Muscle layer of duodenum (tissue), 2 donors: ENCODE measurements at regions not wholly inside any gene's neighbourhood (a gene's known extent, or its start where the extent isn't known, plus 50 kb on each side); places are given as distances from the start of the nearest gene placed in this dataset.

Experiments
- H3K27ac ChIP-seq: one replicate; pipeline ENCODE4 v1.7.0; 2013; ENCODE audit warnings: mild to moderate bottlenecking, low read length
- H3K27me3 ChIP-seq: one replicate; pipeline ENCODE4 v1.7.0; 2013; ENCODE audit warnings: low read depth, mild to moderate bottlenecking, control low read depth, low read length
- H3K36me3 ChIP-seq, 2 donors: one replicate each; pipeline ENCODE4 v1.7.0; 2013; ENCODE audit warnings: low read length in 2 of 2, control low read depth in 1 of 2, mild to moderate bottlenecking in 1 of 2; ENCODE audit not compliant: insufficient read depth in 2 of 2, control insufficient read depth in 1 of 2
- H3K4me1 ChIP-seq, 2 donors: one replicate each; pipeline ENCODE4 v1.7.0; 2013; ENCODE audit warnings: low read length in 2 of 2, mild to moderate bottlenecking in 2 of 2, control low read depth in 1 of 2, moderate library complexity in 1 of 2; ENCODE audit not compliant: insufficient read depth in 2 of 2, control insufficient read depth in 1 of 2
- H3K4me3 ChIP-seq, 2 donors: one replicate each; pipeline ENCODE4 v1.7.0; 2013; ENCODE audit warnings: low read length in 2 of 2, low read depth in 1 of 2, mild to moderate bottlenecking in 1 of 2
- H3K9me3 ChIP-seq, 2 donors: one replicate each; pipeline ENCODE4 v1.7.0; 2013; ENCODE audit warnings: low read length in 2 of 2, control low read depth in 1 of 2, mild to moderate bottlenecking in 1 of 2; ENCODE audit not compliant: control insufficient read depth in 1 of 2
- donor health status: healthy.

DNA sequence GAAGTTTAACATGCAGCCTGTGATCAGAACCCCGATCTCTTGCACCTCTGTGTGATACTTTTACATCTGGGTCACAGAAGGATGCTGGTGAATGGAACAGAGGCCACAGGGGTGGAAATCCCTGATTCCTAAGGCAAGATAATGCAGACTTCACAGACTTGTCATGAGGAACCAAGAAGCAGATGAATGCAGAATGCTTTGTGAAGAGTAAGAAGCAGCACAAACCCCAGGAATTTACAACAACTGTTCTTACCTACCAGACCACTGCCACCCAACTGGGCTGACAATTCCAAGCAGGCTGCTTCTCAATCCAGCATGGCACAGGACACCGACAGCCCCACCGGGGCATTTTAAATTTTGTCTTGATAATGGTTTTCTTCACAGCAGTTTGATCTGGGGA, 113.2 kb upstream of the CD93 start:
- Histone ChIP-seq H3K4me3 (no peak overlapping the region), H3K27ac (no peak overlapping the region), H3K27me3 (no peaks in the 10 kb centered on the region), H3K4me1 (peaks cover 0 to 3% of the 10 kb centered on the region in 2 donors), H3K36me3 (no peaks in the 10 kb centered on the region), H3K9me3 (no peaks in the 10 kb centered on the region)

DNA sequence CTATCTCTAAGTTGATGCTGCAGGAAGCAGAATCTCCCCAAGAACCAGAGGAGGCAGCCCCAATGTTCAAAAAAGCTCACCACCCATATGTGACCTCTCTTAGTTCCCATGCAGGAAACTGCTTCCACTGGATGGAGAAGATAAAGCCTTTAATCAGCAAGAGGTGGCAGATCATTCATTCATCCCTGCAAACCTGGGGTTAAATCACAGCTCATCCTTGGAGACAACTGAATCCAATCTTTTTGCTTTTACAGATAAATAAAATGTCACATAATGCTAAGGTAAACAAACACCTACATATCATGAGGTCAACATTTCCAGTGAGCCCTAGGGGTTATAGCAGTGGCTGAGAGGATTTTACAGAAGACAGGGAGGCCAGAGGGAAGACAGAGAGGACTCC, 112.7 kb upstream of the CD93 start:
- Histone ChIP-seq H3K4me3 (no peak overlapping the region), H3K36me3 (no peaks in the 10 kb centered on the region), H3K4me1 (peaks cover 0 to 3% of the 10 kb centered on the region in 2 donors), H3K9me3 (no peaks in the 10 kb centered on the region), H3K27ac (no peak overlapping the region), H3K27me3 (no peaks in the 10 kb centered on the region)

DNA sequence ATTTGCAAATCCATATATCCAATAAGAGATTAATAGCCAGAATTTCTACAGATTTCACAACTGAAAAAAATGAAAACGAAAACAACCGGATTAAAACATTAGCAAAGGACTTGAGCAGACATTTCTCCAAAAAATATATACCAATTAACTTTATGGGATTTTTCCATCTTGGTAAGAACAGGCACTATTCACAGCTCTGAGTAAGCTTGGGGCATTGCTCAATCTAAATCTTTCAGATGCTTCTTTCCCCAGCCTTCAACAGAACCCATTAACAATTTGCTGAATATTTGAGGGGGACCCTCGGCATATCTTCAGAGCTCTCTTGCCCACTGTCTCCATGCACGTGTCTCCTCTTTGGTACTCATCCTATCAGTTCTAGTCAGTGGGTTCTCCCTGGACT, 111.7 kb upstream of the CD93 start:
- Histone ChIP-seq H3K4me3 (no peak overlapping the region), H3K27me3 (no peaks in the 10 kb centered on the region), H3K9me3 (no peaks in the 10 kb centered on the region), H3K27ac (no peak overlapping the region), H3K4me1 (no peaks in the 10 kb centered on the region), H3K36me3 (no peaks in the 10 kb centered on the region)

DNA sequence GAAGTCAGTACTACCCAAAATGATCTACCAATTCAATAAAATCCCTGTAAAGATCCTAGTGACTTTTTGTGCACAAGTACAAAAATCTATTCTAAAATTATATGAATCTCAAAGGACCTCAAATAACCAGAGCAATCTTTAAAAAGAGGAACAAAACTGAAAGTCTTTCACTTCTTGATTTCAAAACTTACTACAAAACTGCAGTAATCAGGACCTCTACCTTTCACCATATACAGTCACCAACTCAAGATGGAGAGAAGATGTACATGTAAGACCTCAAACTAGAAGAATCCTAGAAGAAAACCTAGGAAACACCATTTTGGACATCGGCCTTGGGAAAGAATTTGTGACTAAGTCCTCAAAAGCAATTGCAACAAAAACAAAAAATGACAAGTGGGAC, 109.5 kb upstream of the CD93 start:
- no peaks in the 10 kb centered on the region for H3K4me1 ChIP-seq
- no peaks in the 10 kb centered on the region for H3K9me3 ChIP-seq
- no peaks in the 10 kb centered on the region for H3K27me3 ChIP-seq
- no peaks in the 10 kb centered on the region for H3K36me3 ChIP-seq
- no peak overlapping the region for H3K4me3 ChIP-seq
- H3K27ac ChIP-seq, result no peak overlapping the region

DNA sequence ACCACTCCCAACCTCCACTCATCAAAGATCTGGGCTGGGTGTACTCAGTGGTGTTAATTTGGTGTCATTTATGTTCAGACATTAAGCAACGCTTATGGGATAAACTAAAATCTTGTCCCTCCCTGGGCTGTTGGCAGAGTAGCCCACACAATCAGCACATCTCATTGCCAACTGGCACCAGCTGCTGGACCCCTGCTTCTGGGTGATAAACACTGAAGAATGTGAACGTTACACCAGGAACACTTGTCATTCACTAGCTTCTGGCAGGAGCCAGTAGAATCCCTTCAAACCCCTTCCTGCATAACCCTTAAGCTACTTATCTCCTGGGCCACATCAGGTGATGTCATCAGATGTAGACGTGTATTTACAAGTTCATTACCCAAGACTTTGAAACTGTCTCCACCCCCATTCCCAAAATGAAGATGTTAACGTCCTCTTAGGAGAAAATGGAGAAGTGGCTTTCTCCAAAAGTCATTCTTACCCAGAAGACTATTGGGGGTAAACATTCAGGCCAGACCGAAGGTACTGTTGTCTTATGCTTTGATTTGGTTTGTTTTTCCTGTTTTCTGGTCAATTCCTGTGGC, 107.8 kb upstream of the CD93 start:
- Histone ChIP-seq H3K36me3 (no peaks in the 10 kb centered on the region), H3K27ac (no peak overlapping the region), H3K4me3 (no peak overlapping the region), H3K27me3 (no peaks in the 10 kb centered on the region), H3K9me3 (no peaks in the 10 kb centered on the region), H3K4me1 (no peaks in the 10 kb centered on the region)

DNA sequence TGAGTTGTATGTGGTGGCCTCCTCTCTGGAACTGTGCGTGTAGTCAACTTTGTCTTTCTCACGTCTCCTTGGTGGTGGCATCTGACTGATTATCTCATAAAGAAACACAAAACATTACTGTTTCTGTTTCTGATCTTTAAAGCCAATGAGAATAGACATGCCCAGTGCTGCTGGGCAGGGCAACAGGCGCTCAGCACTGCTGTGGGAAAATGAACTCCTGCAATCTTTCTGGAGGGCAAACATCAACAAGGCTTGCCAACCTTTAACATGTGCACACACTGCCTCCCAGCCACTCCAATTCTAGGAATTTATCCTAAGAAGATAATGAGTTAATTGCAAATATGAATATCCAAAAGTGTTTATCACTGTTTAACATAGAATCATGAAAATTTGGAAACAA, 106.3 kb upstream of the CD93 start:
- H3K4me1 ChIP-seq, result no peaks in the 10 kb centered on the region
- H3K27me3 ChIP-seq, result no peaks in the 10 kb centered on the region
- no peak overlapping the region for H3K4me3 ChIP-seq
- H3K27ac ChIP-seq, result no peak overlapping the region
- H3K36me3 ChIP-seq, result no peaks in the 10 kb centered on the region
- no peaks in the 10 kb centered on the region for H3K9me3 ChIP-seq

DNA sequence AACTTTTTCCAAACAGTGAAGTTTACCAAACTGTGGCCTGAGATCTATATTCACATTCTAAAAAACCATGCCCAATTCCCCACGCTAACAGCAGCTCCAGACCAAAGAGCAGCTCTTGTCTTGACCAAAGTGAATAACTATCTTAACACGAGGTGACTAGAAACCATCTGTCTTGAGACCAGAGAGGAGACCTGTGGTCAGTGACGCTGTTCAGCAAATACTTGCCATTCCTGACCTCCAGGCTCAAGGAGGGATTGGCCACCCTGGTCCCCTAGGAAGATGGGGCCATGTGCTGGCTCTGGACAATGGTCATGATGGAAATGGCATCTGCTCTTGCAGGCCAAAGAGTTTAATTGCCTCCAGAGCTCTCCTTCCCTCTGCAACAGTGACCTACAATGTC, 104.4 kb upstream of the CD93 start:
- no peaks in the 10 kb centered on the region for H3K36me3 ChIP-seq
- H3K9me3 ChIP-seq, result no peaks in the 10 kb centered on the region
- no peaks in the 10 kb centered on the region for H3K4me1 ChIP-seq
- H3K4me3 ChIP-seq, result no peak overlapping the region
- no peaks in the 10 kb centered on the region for H3K27me3 ChIP-seq
- no peak overlapping the region for H3K27ac ChIP-seq

DNA sequence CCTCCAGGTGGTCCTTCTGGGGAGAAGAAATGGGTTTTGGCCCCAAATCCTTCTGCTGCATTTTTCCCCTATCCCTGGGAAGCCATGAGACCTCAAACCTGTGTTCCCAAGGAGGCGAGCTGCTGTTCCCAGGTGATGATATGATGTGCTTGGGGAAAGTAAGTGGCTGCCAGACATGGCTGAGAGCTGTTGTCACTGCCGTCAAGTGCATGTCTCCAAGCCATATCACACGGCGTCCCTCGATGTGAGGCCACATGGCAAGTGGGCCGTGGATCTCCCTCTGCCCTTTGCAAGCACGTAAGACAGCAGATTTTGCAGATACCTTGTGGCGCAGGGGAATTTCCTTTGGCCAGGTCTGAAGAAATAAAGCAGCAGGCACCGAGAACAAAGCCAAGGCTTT, 103.7 kb upstream of the CD93 start:
- no peaks in the 10 kb centered on the region for H3K9me3 ChIP-seq
- H3K36me3 ChIP-seq, result no peaks in the 10 kb centered on the region
- no peak overlapping the region for H3K4me3 ChIP-seq
- no peak overlapping the region for H3K27ac ChIP-seq
- H3K27me3 ChIP-seq, result no peaks in the 10 kb centered on the region
- H3K4me1 ChIP-seq, result no peaks in the 10 kb centered on the region

DNA sequence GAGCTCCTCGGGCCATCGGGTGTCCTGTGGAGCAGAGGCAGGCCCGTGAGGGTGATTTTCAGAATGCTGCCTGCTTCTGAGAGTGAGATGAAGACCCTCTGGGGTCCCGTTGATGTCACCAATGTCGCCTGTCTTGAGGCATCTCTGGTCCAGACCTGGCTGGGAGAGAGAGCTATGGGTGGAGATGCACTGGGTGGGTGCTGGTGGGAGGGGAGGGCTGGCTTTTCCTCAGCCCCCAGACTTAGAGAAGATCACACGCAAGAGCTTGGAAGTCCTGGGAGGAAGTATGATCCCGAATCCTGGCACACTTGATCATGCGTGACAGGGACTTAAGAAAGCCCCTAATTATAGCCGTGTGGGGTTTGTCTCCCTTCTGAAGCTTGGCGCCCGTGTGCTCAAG, 103.2 kb upstream of the CD93 start:
- Histone ChIP-seq H3K27ac (no peak overlapping the region), H3K4me3 (no peak overlapping the region), H3K4me1 (no peaks in the 10 kb centered on the region), H3K27me3 (no peaks in the 10 kb centered on the region), H3K9me3 (no peaks in the 10 kb centered on the region), H3K36me3 (no peaks in the 10 kb centered on the region)

DNA sequence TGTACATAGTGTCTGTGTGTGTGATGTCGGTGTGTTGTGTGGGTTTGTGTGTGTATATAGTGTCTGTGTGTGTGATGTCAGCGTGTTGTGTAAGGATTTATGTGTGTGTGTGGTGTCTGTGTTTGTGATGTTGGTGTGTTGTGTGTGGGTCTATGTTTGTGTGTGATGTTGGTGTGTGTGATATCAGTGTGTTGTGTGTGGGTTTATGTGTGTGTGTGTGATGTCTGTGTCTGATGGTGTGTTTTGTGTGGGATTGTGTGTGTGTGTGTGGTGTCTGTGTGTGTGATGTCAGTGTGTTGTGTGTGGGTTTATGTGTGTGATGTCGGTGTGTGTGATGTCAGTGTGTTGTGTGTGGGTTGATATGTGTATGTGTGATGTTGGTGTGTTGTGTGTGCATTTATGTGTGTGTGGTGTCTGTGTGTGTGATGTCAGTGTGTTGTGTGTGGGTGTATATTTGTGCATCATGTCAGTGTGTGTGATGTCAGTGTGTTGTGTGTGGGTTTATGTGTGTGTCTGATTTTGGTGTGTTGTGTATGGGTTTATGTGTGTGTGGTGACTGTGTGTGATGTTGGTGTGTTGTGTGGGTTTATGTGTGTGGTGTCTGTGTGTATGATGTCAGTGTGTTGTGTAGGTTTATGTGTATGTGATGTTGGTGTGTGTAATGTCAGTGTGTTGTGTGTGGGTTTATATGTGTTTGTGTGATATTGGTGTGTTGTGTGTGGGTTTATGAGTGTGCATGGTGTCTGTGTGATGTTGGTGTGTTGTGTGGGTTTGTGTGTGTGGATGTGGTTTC, 102.4 kb upstream of the CD93 start:
- Histone ChIP-seq H3K27me3 (no peaks in the 10 kb centered on the region), H3K4me3 (no peak overlapping the region), H3K9me3 (no peaks in the 10 kb centered on the region), H3K36me3 (no peaks in the 10 kb centered on the region), H3K27ac (no peak overlapping the region), H3K4me1 (no peaks in the 10 kb centered on the region)

DNA sequence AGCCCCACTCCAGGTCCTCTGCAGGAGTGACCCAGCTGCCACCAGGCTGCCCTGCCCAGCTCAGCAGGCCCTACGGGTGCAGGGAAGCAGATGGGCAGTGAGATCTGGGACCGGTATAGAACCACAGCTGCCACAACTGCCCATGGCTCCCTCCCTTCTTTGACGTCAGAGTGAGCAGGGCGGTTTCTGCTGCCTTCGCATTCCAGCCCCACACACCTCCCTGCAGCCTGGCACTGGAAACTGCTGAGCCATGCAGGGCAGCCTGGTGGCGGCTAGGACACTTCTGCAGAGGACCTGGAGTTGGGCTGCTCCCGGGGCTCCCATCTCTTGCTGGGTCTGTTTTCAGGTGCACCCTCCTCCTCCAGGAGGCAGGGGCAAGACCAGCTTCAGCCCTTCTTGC, 101.6 kb upstream of the CD93 start:
- Histone ChIP-seq H3K27ac (no peak overlapping the region), H3K9me3 (no peaks in the 10 kb centered on the region), H3K36me3 (no peaks in the 10 kb centered on the region), H3K4me3 (no peak overlapping the region), H3K27me3 (no peaks in the 10 kb centered on the region), H3K4me1 (no peaks in the 10 kb centered on the region)

DNA sequence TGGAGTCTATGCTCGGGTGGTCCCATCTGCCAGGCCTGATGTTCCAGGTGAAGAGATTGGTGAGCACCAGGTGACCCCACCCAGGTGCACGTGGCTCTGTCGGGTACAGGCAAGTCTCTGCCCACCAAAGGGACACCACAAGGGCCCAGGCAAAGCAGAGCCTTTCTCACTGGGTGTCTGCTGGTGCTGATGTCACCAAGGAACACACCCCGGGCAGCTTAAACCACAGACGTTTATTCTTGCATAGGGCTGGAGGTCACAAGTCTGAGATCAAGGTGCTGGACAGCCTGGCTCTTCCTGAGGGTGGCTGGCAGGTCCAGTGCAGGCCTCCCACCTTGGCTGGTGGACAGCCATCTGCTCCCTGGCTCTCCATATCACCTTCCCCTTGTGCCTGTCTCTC, 100.7 kb upstream of the CD93 start:
- H3K36me3 ChIP-seq, result no peaks in the 10 kb centered on the region
- no peaks in the 10 kb centered on the region for H3K9me3 ChIP-seq
- no peaks in the 10 kb centered on the region for H3K4me1 ChIP-seq
- H3K27ac ChIP-seq, result no peak overlapping the region
- no peak overlapping the region for H3K4me3 ChIP-seq
- H3K27me3 ChIP-seq, result no peaks in the 10 kb centered on the region
